Stomach (tissue), 8 donors: ENCODE measurements at regions not wholly inside any gene's neighbourhood (a gene's known extent, or its start where the extent isn't known, plus 50 kb on each side); places are given as distances from the start of the nearest gene placed in this dataset.

ENCODE experiments used
- DNase-seq, 2 donors: peaks; one replicate each; pipeline versions ENCODE4 v3.0.0 to v3.0.0-alpha.2; 2013 to 2019
- H3K27ac ChIP-seq, 5 donors: fragments of 200-600 bp in 4 of 5; sonication (generic) in 4 of 5; one replicate each; pipeline ENCODE4 v1.5.1; 2013 to 2019; ENCODE audit warnings: mild to moderate bottlenecking in 1 of 5, moderate library complexity in 1 of 5
- H3K27me3 ChIP-seq, 3 donors: fragments of 200-600 bp; sonication (generic); one replicate each; pipeline ENCODE4 v1.5.1; 2017 to 2019; ENCODE audit warnings: mixed run types in 1 of 3
- H3K36me3 ChIP-seq, 4 donors: fragments of 200-600 bp; sonication (generic); 1 replicate in 3 of 4; 2 replicates in 1 of 4; pipeline ENCODE4 v1.5.1; 2016 to 2019
- H3K4me1 ChIP-seq, 4 donors: fragments of 200-600 bp; sonication (generic); one replicate each; pipeline ENCODE4 v1.5.1; 2016 to 2019
- H3K4me3 ChIP-seq, 4 donors: fragments of 200-600 bp; sonication (generic) in 3 of 4; one replicate each; pipeline ENCODE4 v1.5.1; 2016 to 2019; ENCODE audit warnings: mild to moderate bottlenecking in 1 of 4
- H3K9me3 ChIP-seq, 4 donors: fragments of 200-600 bp; sonication (generic); one replicate each; pipeline ENCODE4 v1.5.1; 2016 to 2019
- CTCF ChIP-seq, 7 experiments: fragments of 450-650 bp in 4 of 7; fragments of 200-600 bp in 3 of 7; sonication (generic) in 3 of 7; IDR thresholded peaks; one replicate each; pipeline ENCODE4 v1.5.1; 2016 to 2019; ENCODE audit warnings: antibody characterized with exemption in 7 of 7, control low read depth in 2 of 7, mild to moderate bottlenecking in 1 of 7
- EP300 ChIP-seq: sonication (generic); formaldehyde crosslinking; IDR thresholded peaks from one replicate; pipeline ENCODE4 v1.6.1; 2017; ENCODE audit warnings: antibody characterized with exemption
- POLR2A ChIP-seq, 4 donors: fragments of 450-650 bp; IDR thresholded peaks; one replicate each; pipeline ENCODE4 v1.6.1; 2016; ENCODE audit warnings: antibody characterized with exemption in 4 of 4, control low read depth in 2 of 4, mild to moderate bottlenecking in 1 of 4, moderate library complexity in 1 of 4
- POLR2AphosphoS5 ChIP-seq, 3 donors: sonication (generic); formaldehyde crosslinking; IDR thresholded peaks; one replicate each; pipeline ENCODE4 v1.6.1; 2016; ENCODE audit warnings: antibody characterized with exemption in 3 of 3
- WGBS, 5 donors: extraction: QIAGEN DNeasy Blood & Tissue Kit in 3 of 5; methylation state at CpG; one replicate each; pipeline versions ENCODE4 v1.1.5 to v1.1.7; 2013 to 2018; 5-methylcytosine and 5-hydroxymethylcytosine counted together
- intact Hi-C: fragments of 100-400 bp; cut with DNase I; formaldehyde crosslinking; loops from one replicate; pipeline ENCODE4 v1.15.1; 2023; ENCODE audit warnings: low total_unique reads
- donor health status: healthy with polysubstance abuse.
- donor health status: Bipolar disorder and iron deficiency.
- donor health status: healthy.

- H3K27ac ChIP-seq: no peak overlapping the region
- no peaks in the 10 kb centered on the region for H3K27me3 ChIP-seq
- H3K9me3 ChIP-seq: no peaks in the 10 kb centered on the region
- DNase-seq: no peak
- intact Hi-C loops: no loop called here
- TF ChIP-seq CTCF (IDR thresholded peaks at IDR 0.05): no peak
- no peak for TF ChIP-seq POLR2AphosphoS5 (IDR thresholded peaks at IDR 0.05)
- no peak for TF ChIP-seq POLR2A (IDR thresholded peaks at IDR 0.05)
- TF ChIP-seq EP300: no peak
- H3K4me1 ChIP-seq: peaks cover 0 to 21% (median 13%) of the 10 kb centered on the region in 4 donors
- WGBS, 5 donors: 95 to 97% (median 96%) methylated on average over 12 to 13 of the region's 13 CpGs
- no peaks in the 10 kb centered on the region for H3K36me3 ChIP-seq
- H3K4me3 ChIP-seq: no peak overlapping the region
Measured at GRCh38 chr12:92339198-92339821, 193.7 kb upstream of the BTG1 start.

GRCh38 chr12:92338671-92339070 is 193.0 kb upstream of the BTG1 start:
- no peak overlapping the region for H3K27ac ChIP-seq
- H3K4me1 ChIP-seq: peaks cover 0 to 21% (median 13%) of the 10 kb centered on the region in 4 donors
- no peaks in the 10 kb centered on the region for H3K9me3 ChIP-seq
- 59 to 92% (median 86%) methylated on average over 1 of the region's 1 CpG for WGBS, 5 donors
- TF ChIP-seq POLR2A (IDR thresholded peaks at IDR 0.05) (no peak), POLR2AphosphoS5 (IDR thresholded peaks at IDR 0.05) (no peak), CTCF (IDR thresholded peaks at IDR 0.05) (no peak), EP300 (no peak)
- H3K4me3 ChIP-seq: no peak overlapping the region
- DNase-seq: no peak
- H3K36me3 ChIP-seq: no peaks in the 10 kb centered on the region
- no peaks in the 10 kb centered on the region for H3K27me3 ChIP-seq
- intact Hi-C loops: no loop called here

GRCh38 chr12:92338102-92338501 is 192.5 kb upstream of the BTG1 start:
- Histone ChIP-seq H3K27ac (no peak overlapping the region), H3K4me1 (peaks cover 0 to 21% (median 13%) of the 10 kb centered on the region in 4 donors), H3K27me3 (no peaks in the 10 kb centered on the region), H3K36me3 (no peaks in the 10 kb centered on the region), H3K9me3 (no peaks in the 10 kb centered on the region), H3K4me3 (no peak overlapping the region)
- TF ChIP-seq EP300 (no peak), POLR2AphosphoS5 (IDR thresholded peaks at IDR 0.05) (no peak), CTCF (IDR thresholded peaks at IDR 0.05) (no peak), POLR2A (IDR thresholded peaks at IDR 0.05) (no peak)
- DNase-seq: no peak
- intact Hi-C loops: no loop called here
- WGBS, 5 donors: 94 to 100% (median 98%) methylated on average over 2 of the region's 2 CpGs

GRCh38 chr12:92337128-92337527 is 191.5 kb upstream of the BTG1 start:
- no peak for DNase-seq
- H3K9me3 ChIP-seq: no peaks in the 10 kb centered on the region
- H3K27ac ChIP-seq: no peak overlapping the region
- no peaks in the 10 kb centered on the region for H3K27me3 ChIP-seq
- H3K4me1 ChIP-seq: peaks cover 0 to 21% (median 13%) of the 10 kb centered on the region in 4 donors
- intact Hi-C loops: no loop called here
- no peaks in the 10 kb centered on the region for H3K36me3 ChIP-seq
- WGBS, 5 donors: 79 to 89% (median 84%) methylated on average over 4 of the region's 4 CpGs
- TF ChIP-seq POLR2A (IDR thresholded peaks at IDR 0.05): no peak
- no peak for TF ChIP-seq POLR2AphosphoS5 (IDR thresholded peaks at IDR 0.05)
- TF ChIP-seq EP300: no peak
- TF ChIP-seq CTCF (IDR thresholded peaks at IDR 0.05): no peak
- no peak overlapping the region for H3K4me3 ChIP-seq
